K562 (cell line): ENCODE measurements at regions not wholly inside any gene's neighbourhood (a gene's known extent, or its start where the extent isn't known, plus 50 kb on each side); places are given as distances from the start of the nearest gene placed in this dataset.

Source experiments
- ATAC-seq: fragments of 200-7000 bp; cut with Tn5 transposase; 3 replicates; pipeline ENCODE4 v1.9.1; 2020; ENCODE audit warnings: moderate library complexity
- BruUV-seq: library from RNA; stranded (reverse); fragments of 400-500 nt; replicated peaks from 2 replicates; lab custom pipeline; 2021; lab: Mats Ljungman, UMichigan
- CTCF ChIA-PET: fragments of 300-600 bp; formaldehyde crosslinking; extraction: SDS; loops from one replicate; lab custom pipeline; 2021; ENCODE audit warnings: low intra/inter-chr PET ratio; lab: Yijun Ruan, JAX
- POLR2A ChIA-PET: fragments of 300-600, 350-650 bp; sonication (Branson Sonifier 250); formaldehyde crosslinking; extraction: SDS; loops from one replicate; lab custom pipeline; 2021; ENCODE audit warnings: antibody characterized with exemption, inconsistent platforms; lab: Yijun Ruan, JAX
- DNase-seq, 4 experiments: peaks; one replicate each; pipeline versions ENCODE4 v3.0.0 to v3.0.0-alpha.2; 2011 to 2018; ENCODE audit warnings: low spot score in 3 of 4, mixed read lengths in 3 of 4; ENCODE audit errors: extremely low read depth in 1 of 4
- FAIRE-seq: peaks from 2 replicates; lab custom pipeline; 2011; peaks lifted over from hg19 to GRCh38; lab: Jason Lieb, UNC
- H2AFZ ChIP-seq: 2 replicates; pipeline ENCODE4 v1.6.0; 2011; ENCODE audit warnings: low read depth, low read length, control low read depth, inconsistent platforms
- H3K27ac ChIP-seq: fragments of 200-600 bp; 3 replicates; pipeline ENCODE4 v1.8.0; 2011; ENCODE audit warnings: low read depth, mild to moderate bottlenecking, control low read depth, inconsistent platforms, low read length, moderate library complexity, mixed read lengths; ENCODE audit errors: extremely low read depth
- H3K27me3 ChIP-seq, 2 experiments: fragments of 300-600 bp in 1 of 2; 2 replicates in 1 of 2; 3 replicates in 1 of 2; pipeline versions ENCODE4 v1.6.0 to v1.8.0; 2011; ENCODE audit warnings: inconsistent platforms in 2 of 2, low read length in 2 of 2, mild to moderate bottlenecking in 1 of 2, mixed read lengths in 1 of 2, moderate library complexity in 1 of 2; ENCODE audit not compliant: control insufficient read depth in 2 of 2, insufficient read depth in 2 of 2
- H3K36me3 ChIP-seq: fragments of 300-600 bp; 3 replicates; pipeline ENCODE4 v1.8.0; 2011; ENCODE audit warnings: mild to moderate bottlenecking, low read length, inconsistent platforms; ENCODE audit not compliant: control insufficient read depth, insufficient read depth
- H3K4me1 ChIP-seq, 2 experiments: fragments of 200-600 bp in 1 of 2; replicated peaks in 1 of 2; 2 replicates in 1 of 2; 3 replicates in 1 of 2; pipeline versions ENCODE4 v1.5.1 to v1.8.0; 2011; ENCODE audit warnings: inconsistent platforms in 2 of 2, low read length in 2 of 2, mild to moderate bottlenecking in 1 of 2, mixed read lengths in 1 of 2, moderate library complexity in 1 of 2; ENCODE audit not compliant: control insufficient read depth in 2 of 2, insufficient read depth in 2 of 2
- H3K4me2 ChIP-seq: 2 replicates; pipeline ENCODE4 v1.6.1; 2011; ENCODE audit warnings: low read length, control low read depth, inconsistent platforms, mixed read lengths; ENCODE audit not compliant: insufficient read depth
- H3K4me3 ChIP-seq: fragments of 200-600 bp; sonication (generic), shearing (Covaris generic); 2 replicates; pipeline ENCODE4 v1.5.1; 2016; ENCODE audit warnings: control low read depth, inconsistent platforms
- H3K79me2 ChIP-seq: fragments of 200-600 bp; 3 replicates; pipeline ENCODE4 v1.8.0; 2011; ENCODE audit warnings: low read length, inconsistent platforms; ENCODE audit not compliant: control insufficient read depth, insufficient read depth
- H3K9ac ChIP-seq, 2 experiments: 2 replicates each; pipeline versions ENCODE4 v1.6.0 to v1.6.1; 2011; ENCODE audit warnings: low read depth in 2 of 2, low read length in 2 of 2, control low read depth in 1 of 2, inconsistent platforms in 1 of 2, mild to moderate bottlenecking in 1 of 2, mixed read lengths in 1 of 2; ENCODE audit not compliant: insufficient read depth in 1 of 2
- H3K9me1 ChIP-seq: one replicate; pipeline ENCODE4 v1.6.0; 2011; ENCODE audit warnings: inconsistent platforms, mild to moderate bottlenecking, low read length, moderate library complexity; ENCODE audit not compliant: control insufficient read depth, insufficient read depth
- H3K9me3 ChIP-seq: replicated peaks from 2 replicates; pipeline ENCODE4 v1.5.1; 2011; ENCODE audit warnings: low read depth, low read length, inconsistent platforms; ENCODE audit not compliant: control insufficient read depth, insufficient read depth
- H4K20me1 ChIP-seq: replicated peaks from 2 replicates; pipeline ENCODE4 v1.6.1; 2011; ENCODE audit warnings: low read length, inconsistent platforms, mixed read lengths; ENCODE audit not compliant: control insufficient read depth, insufficient read depth
- HIVEP1 ChIP-seq: fragments of 250-450 bp; sonication (Bioruptor Pico); IDR thresholded peaks from 2 replicates; pipeline ENCODE4 v1.4.0; 2020; ENCODE audit warnings: mild to moderate bottlenecking
- ZNF778 ChIP-seq: fragments of 450-650 bp; formaldehyde crosslinking; IDR thresholded peaks from 2 replicates; pipeline ENCODE4 v1.4.0; 2020; ENCODE audit warnings: mild to moderate bottlenecking, moderate library complexity
- WGBS: fragments of 100-300 bp; shearing (Covaris generic); methylation state at CpG from one replicate; pipeline ENCODE4 v1.1.6; 2016; ENCODE audit warnings: low coverage, mixed read lengths; ENCODE audit not compliant: insufficient coverage; ENCODE audit errors: missing lambda C conversion rate; 5-methylcytosine and 5-hydroxymethylcytosine counted together
- in situ Hi-C: fragments of 300-500 bp; cut with MboI; formaldehyde crosslinking; loops from 4 replicates; pipeline ENCODE4 v1.15.0; 2018; ENCODE audit warnings: inconsistent platforms, mixed read lengths
- intact Hi-C: fragments of 100-400 bp; cut with micrococcal nuclease; formaldehyde crosslinking; loops from 2 replicates; pipeline ENCODE4 v1.14.2; 2022

DNA sequence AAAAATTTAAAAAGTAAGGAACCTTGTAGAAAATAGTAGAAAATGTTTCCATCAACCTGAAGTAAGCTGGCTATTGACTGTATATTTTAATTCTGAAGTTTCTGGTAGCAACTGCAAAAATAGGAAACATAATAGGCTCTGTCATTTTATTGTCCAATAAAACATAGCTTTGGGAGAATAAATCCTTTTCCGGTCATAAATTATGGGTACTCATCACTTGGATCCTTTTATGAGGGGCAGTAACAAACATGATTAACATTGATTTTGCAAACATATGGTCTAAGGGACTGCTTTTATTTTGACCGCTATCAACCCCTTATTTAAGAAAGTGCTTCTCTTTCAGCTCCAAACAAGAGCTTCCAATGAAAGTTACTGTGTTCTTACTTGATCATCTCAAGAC is 495.9 kb upstream of the ANKRD30A start:
- no peak overlapping the region for H3K9ac ChIP-seq
- 5% methylated on average over 2 of the region's 2 CpGs for WGBS
- no peaks in the 10 kb centered on the region for H3K27me3 ChIP-seq
- H2AFZ ChIP-seq = no peak overlapping the region
- no peaks in the 10 kb centered on the region for H3K9me3 ChIP-seq
- H4K20me1 ChIP-seq = no peaks in the 10 kb centered on the region
- POLR2A ChIA-PET = interaction anchor here (0.9 kb wide), 1 partner anchor 851 kb away, joined by 3 read pairs; no protein-coding TSS in a partner anchor
- no TSS peak for BruUV-seq
- H3K79me2 ChIP-seq = no peaks in the 10 kb centered on the region
- H3K4me2 ChIP-seq = no peak overlapping the region
- no peaks in the 10 kb centered on the region for H3K9me1 ChIP-seq
- H3K4me1 ChIP-seq = no peaks in the 10 kb centered on the region
- H3K4me3 ChIP-seq = no peak overlapping the region
- H3K27ac ChIP-seq = no peak overlapping the region
- CTCF ChIA-PET = no interaction called here
- ATAC-seq = no peak
- FAIRE-seq = no peak
- DNase-seq = no peak
- H3K36me3 ChIP-seq = no peaks in the 10 kb centered on the region
- in situ Hi-C loops = no loop called here
- TF ChIP-seq HIVEP1 (CRISPR knock-in tag) = no peak
- intact Hi-C loops = no loop called here

- Histone ChIP-seq H3K9me3 (no peaks in the 10 kb centered on the region), H3K79me2 (no peaks in the 10 kb centered on the region), H3K4me1 (no peaks in the 10 kb centered on the region), H3K4me2 (no peak overlapping the region), H4K20me1 (no peaks in the 10 kb centered on the region), H3K36me3 (no peaks in the 10 kb centered on the region), H3K4me3 (no peak overlapping the region), H3K27ac (no peak overlapping the region), H3K9me1 (no peaks in the 10 kb centered on the region), H3K27me3 (no peaks in the 10 kb centered on the region), H3K9ac (no peak overlapping the region), H2AFZ (no peak overlapping the region)
- DNase-seq = no peak
- ChIA-PET POLR2A (no interaction called here), CTCF (no interaction called here)
- TF ChIP-seq ZNF778 = no peak
- 0% methylated on average over 3 of the region's 3 CpGs for WGBS
- no peak for ATAC-seq
- BruUV-seq = no TSS peak
- intact Hi-C loops (no loop called here), in situ Hi-C loops (no loop called here)
- no peak for FAIRE-seq
These were observed 500.8 kb upstream of the ANKRD30A start for GRCh38 chr10:36624551-36625100.
